ENCODE measurements at regions not wholly inside any gene's neighbourhood (a gene's known extent, or its start where the extent isn't known, plus 50 kb on each side); places are given as distances from the start of the nearest gene placed in this dataset.

DNA sequence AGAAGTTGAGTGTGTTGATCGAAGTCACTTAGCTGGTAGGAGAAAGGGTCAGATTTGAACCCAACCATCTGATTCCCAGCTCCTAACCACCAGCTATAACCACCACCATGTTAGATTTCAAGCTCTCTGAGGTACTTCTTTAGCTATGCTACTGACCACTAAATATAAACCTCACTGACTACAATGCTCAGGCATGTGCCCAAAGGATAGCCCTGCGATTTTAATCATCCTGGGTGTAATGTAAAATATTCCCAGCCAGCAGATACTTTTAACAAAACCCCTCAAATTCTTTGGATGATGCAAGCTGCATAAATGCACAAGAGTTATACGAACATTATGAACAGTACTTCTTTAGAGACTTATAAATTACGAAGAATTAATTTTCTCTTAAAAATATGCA lies 115.2 kb upstream of the TSC22D2 start:
- TF ChIP-seq, protein P1, sequence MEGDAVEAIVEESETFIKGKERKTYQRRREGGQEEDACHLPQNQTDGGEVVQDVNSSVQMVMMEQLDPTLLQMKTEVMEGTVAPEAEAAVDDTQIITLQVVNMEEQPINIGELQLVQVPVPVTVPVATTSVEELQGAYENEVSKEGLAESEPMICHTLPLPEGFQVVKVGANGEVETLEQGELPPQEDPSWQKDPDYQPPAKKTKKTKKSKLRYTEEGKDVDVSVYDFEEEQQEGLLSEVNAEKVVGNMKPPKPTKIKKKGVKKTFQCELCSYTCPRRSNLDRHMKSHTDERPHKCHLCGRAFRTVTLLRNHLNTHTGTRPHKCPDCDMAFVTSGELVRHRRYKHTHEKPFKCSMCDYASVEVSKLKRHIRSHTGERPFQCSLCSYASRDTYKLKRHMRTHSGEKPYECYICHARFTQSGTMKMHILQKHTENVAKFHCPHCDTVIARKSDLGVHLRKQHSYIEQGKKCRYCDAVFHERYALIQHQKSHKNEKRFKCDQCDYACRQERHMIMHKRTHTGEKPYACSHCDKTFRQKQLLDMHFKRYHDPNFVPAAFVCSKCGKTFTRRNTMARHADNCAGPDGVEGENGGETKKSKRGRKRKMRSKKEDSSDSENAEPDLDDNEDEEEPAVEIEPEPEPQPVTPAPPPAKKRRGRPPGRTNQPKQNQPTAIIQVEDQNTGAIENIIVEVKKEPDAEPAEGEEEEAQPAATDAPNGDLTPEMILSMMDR (IDR thresholded peaks at IDR 0.05), result no peak
- TF ChIP-seq POLR2A (IDR thresholded peaks at IDR 0.05; ENCODE audit: low read depth), result no peak
- TF ChIP-seq POLR2AphosphoS5 (IDR thresholded peaks at IDR 0.05), result no peak
- TF ChIP-seq EP300 (IDR thresholded peaks at IDR 0.05), result no peak
